ENCODE measurements at regions not wholly inside any gene's neighbourhood (a gene's known extent, or its start where the extent isn't known, plus 50 kb on each side); places are given as distances from the start of the nearest gene placed in this dataset.

- TF ChIP-seq, protein P1, sequence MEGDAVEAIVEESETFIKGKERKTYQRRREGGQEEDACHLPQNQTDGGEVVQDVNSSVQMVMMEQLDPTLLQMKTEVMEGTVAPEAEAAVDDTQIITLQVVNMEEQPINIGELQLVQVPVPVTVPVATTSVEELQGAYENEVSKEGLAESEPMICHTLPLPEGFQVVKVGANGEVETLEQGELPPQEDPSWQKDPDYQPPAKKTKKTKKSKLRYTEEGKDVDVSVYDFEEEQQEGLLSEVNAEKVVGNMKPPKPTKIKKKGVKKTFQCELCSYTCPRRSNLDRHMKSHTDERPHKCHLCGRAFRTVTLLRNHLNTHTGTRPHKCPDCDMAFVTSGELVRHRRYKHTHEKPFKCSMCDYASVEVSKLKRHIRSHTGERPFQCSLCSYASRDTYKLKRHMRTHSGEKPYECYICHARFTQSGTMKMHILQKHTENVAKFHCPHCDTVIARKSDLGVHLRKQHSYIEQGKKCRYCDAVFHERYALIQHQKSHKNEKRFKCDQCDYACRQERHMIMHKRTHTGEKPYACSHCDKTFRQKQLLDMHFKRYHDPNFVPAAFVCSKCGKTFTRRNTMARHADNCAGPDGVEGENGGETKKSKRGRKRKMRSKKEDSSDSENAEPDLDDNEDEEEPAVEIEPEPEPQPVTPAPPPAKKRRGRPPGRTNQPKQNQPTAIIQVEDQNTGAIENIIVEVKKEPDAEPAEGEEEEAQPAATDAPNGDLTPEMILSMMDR (IDR thresholded peaks at IDR 0.05), result no peak
- TF ChIP-seq POLR2A (IDR thresholded peaks at IDR 0.05), result no peak
Measured at GRCh38 chr1:14468751-14469150, 129.7 kb upstream of the KAZN start.
